Activated naive CD8-positive, alpha-beta T cell treated with anti-CD3 and anti-CD28 coated beads for 36 hours (primary cell): ENCODE measurements at regions not wholly inside any gene's neighbourhood (a gene's known extent, or its start where the extent isn't known, plus 50 kb on each side); places are given as distances from the start of the nearest gene placed in this dataset.

Experiments
- DNase-seq: peaks from one replicate; pipeline ENCODE4 v3.0.0; 2021
- H3K27ac Mint-ChIP-seq: one replicate; pipeline ENCODE4 v1.8.0; 2022; ENCODE audit warnings: mild to moderate bottlenecking, moderate library complexity, mixed read lengths
- H3K27me3 Mint-ChIP-seq: one replicate; pipeline ENCODE4 v1.8.0; 2022; ENCODE audit warnings: mild to moderate bottlenecking, mixed read lengths
- H3K36me3 Mint-ChIP-seq: one replicate; pipeline ENCODE4 v1.8.0; 2021; ENCODE audit warnings: mild to moderate bottlenecking, mixed read lengths
- H3K4me1 Mint-ChIP-seq: one replicate; pipeline ENCODE4 v1.8.0; 2021; ENCODE audit warnings: mixed read lengths
- H3K4me3 Mint-ChIP-seq: one replicate; pipeline ENCODE4 v1.8.0; 2022; ENCODE audit warnings: mild to moderate bottlenecking, moderate library complexity, mixed read lengths
- H3K9me3 Mint-ChIP-seq: one replicate; pipeline ENCODE4 v1.8.0; 2022; ENCODE audit warnings: mixed read lengths

DNA sequence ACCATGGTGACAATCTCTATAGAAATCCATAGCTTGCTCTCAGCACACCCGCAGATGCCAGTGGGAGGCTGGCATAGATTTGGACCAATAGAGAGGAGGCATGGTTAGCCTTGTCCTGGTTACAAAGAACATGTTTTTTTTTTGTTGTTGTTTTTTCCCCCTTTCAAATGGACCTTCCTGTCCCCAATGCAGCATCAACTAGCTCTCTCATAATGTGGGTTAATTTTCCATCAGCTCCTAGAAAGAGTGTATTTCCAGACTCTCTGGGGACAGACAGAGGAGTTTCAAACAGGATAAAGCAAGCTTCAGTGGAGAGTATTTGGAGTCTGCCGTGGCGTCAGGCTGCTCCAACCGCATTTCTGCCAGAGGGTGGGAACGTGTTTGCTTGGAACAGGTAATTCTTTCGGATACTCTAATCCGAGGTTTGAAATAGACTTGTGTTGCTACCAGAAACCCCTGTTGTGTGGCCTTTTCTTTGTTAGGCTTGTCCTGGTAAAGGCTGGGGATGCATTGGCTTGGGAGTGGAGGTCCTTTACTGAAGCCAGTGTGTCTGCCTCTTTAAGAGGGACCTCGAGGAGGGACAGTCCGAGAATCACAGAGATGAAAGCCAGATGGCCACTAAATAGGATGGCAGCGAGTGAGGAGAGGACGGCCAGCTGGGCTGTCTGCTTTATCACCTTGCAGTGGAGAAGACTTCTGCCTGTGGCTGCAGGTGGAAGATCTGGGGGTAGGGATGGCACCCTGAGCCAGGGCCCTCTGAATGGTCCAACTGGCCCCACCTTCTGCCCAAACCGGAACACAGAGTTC is 130.5 kb upstream of the CPEB4 start:
- H3K27ac Mint-ChIP-seq: no peak overlapping the region
- no peaks in the 10 kb centered on the region for H3K36me3 Mint-ChIP-seq
- no peak for DNase-seq
- H3K4me3 Mint-ChIP-seq: no peak overlapping the region
- H3K9me3 Mint-ChIP-seq: no peaks in the 10 kb centered on the region
- no peaks in the 10 kb centered on the region for H3K27me3 Mint-ChIP-seq
- H3K4me1 Mint-ChIP-seq: no peaks in the 10 kb centered on the region

DNA sequence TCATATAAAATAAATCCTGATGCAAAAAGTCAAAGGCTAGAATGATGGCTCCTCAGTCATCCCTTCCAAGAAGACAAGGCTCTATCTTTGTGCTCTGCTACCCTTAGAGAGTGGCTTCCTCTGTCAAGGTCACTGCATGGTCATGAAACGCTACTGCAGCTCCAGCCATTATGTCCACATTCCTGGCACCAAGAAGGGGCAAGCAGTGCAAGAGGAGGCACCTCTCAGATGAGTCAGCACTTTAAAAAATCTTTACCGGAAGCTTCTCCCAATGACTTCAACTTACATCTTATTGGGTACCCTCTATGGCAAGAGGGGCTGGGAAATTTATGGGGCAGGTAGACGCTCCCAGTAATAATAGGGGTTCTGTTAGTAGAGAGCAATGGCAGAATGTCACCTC is 129.5 kb upstream of the CPEB4 start:
- H3K4me3 Mint-ChIP-seq: no peak overlapping the region
- no peaks in the 10 kb centered on the region for H3K36me3 Mint-ChIP-seq

DNA sequence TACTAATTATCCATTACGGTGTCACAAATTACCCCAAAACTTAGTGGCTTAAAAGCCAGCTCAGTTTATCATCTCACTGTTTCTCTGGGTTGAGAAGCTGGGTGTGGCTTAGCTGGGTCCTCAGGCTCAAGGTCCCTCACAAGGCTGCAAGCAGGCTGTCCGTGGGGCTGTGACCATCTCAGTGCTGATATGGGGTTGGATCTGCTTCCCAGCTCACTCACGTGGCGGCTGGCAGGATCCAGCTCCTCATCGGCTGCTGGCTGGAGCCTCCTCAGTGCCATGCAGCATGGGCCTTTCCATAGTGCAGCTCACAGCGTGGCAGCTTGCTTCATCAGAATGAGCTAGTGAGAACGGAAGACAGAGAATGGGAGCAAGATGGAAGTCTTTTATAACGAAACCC is 128.5 kb upstream of the CPEB4 start:
- DNase-seq: no peak
- no peak overlapping the region for H3K4me3 Mint-ChIP-seq
- no peak overlapping the region for H3K27ac Mint-ChIP-seq
- no peaks in the 10 kb centered on the region for H3K4me1 Mint-ChIP-seq
- H3K27me3 Mint-ChIP-seq: no peaks in the 10 kb centered on the region
- no peaks in the 10 kb centered on the region for H3K36me3 Mint-ChIP-seq
- no peaks in the 10 kb centered on the region for H3K9me3 Mint-ChIP-seq

More for the DNA sequence above, 129.5 kb upstream of the CPEB4 start:
- no peak for DNase-seq
- no peak overlapping the region for H3K27ac Mint-ChIP-seq
- no peaks in the 10 kb centered on the region for H3K27me3 Mint-ChIP-seq
- no peaks in the 10 kb centered on the region for H3K9me3 Mint-ChIP-seq
- H3K4me1 Mint-ChIP-seq: no peaks in the 10 kb centered on the region

DNA sequence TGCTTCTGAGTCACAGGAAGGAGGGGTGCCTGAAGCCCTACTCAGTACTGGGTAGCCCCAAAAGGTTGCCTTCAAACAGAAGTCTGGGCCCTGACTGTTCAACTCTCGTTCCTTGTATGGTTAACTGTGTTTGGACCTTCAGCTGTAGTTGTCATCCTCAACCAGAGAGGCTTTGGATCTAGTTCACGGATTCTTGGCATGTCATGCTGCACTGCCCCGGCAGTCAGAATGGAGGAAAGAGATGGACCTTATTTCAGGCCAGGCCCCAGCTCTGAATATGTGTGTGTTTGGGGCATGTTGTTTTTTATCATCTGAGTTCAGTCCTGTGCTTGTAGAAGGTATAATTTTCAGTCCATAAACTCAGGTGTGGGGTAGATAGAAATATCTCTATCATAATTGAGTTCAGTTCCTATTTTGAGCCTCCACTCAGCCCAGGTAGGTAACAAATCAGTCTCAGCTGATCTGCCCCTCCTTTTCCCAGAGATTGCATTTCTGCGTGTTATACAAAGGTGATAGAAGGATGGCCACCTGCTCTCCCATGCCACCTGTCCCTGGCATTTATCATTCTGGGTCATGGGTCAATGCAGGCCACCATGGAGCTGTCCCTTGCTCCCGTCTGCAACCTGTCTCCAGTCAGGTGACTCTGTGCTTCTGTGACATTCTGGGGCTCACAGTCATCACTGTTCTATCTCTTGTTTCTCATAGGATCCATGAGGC is 127.5 kb upstream of the CPEB4 start:
- no peak overlapping the region for H3K4me3 Mint-ChIP-seq
- DNase-seq: no peak

DNA sequence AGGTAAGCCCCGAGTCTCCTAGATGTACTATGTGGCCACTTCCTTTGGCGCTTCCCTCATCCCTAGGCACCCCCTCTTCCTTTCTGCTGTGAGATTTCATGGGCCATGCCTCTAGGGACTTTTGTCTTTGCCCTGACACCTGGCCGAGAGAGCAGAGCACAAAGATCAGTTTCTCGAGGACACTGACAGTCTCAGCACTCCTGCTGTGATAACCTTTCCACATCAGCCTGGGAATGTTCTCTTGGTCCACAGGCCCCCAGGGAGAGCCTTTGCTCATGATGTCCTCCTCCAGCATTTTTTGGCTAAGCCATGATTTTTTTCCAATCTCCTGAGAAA is 127.0 kb upstream of the CPEB4 start:
- no peak for DNase-seq
- Mint-ChIP-seq H3K36me3 (no peaks in the 10 kb centered on the region), H3K27ac (no peak overlapping the region), H3K4me1 (no peaks in the 10 kb centered on the region), H3K27me3 (no peaks in the 10 kb centered on the region), H3K4me3 (no peak overlapping the region), H3K9me3 (no peaks in the 10 kb centered on the region)

More for the DNA sequence above, 127.5 kb upstream of the CPEB4 start:
- Mint-ChIP-seq H3K27ac (no peak overlapping the region), H3K4me1 (no peaks in the 10 kb centered on the region), H3K9me3 (no peaks in the 10 kb centered on the region), H3K36me3 (no peaks in the 10 kb centered on the region), H3K27me3 (no peaks in the 10 kb centered on the region)

DNA sequence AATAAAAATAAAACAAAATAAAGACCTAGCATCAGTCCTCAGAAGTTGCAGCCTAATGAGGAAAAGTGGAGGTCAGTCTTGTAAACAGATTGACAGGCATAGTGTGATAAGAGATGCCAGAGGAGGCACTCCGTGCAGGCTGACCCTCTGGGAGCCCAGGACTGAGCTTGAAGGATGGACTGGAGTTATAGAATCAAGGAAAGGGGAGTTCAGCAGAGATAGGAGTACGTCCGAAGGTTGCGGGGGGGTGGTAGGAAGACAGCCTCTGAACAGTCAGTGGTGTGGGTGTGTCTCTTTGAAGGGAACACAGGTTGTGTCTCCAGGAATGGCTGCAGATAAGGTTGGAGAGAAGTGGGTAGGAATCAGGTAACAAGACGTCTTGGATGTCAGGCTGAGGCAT is 126.1 kb upstream of the CPEB4 start:
- Mint-ChIP-seq H3K4me3 (no peak overlapping the region), H3K27ac (no peak overlapping the region), H3K27me3 (no peaks in the 10 kb centered on the region), H3K4me1 (no peaks in the 10 kb centered on the region), H3K9me3 (no peaks in the 10 kb centered on the region), H3K36me3 (no peaks in the 10 kb centered on the region)
- DNase-seq: no peak

DNA sequence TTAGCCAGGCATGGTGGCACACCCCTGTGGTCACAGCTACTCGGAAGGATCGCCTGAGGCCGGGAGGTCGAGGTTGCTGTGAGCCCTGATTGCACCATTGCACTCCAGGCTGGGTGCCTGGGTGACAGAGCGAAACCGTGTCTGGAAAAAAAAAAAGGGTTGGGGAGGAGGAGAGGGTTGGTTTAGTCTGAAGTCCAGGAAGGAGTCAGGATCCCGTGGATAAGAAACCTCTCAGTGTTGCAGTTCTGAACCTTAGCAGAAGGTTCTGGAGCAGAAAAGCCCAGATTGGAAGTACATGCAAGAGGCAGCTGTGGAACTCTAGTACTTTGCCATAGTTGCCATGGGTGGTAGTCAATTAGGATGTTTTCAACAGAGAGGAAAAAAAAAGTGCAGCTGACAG is 125.2 kb upstream of the CPEB4 start:
- H3K9me3 Mint-ChIP-seq: no peaks in the 10 kb centered on the region
- DNase-seq: no peak
- H3K4me1 Mint-ChIP-seq: no peaks in the 10 kb centered on the region
- no peaks in the 10 kb centered on the region for H3K27me3 Mint-ChIP-seq
- H3K36me3 Mint-ChIP-seq: no peaks in the 10 kb centered on the region
- H3K4me3 Mint-ChIP-seq: no peak overlapping the region
- H3K27ac Mint-ChIP-seq: no peak overlapping the region

DNA sequence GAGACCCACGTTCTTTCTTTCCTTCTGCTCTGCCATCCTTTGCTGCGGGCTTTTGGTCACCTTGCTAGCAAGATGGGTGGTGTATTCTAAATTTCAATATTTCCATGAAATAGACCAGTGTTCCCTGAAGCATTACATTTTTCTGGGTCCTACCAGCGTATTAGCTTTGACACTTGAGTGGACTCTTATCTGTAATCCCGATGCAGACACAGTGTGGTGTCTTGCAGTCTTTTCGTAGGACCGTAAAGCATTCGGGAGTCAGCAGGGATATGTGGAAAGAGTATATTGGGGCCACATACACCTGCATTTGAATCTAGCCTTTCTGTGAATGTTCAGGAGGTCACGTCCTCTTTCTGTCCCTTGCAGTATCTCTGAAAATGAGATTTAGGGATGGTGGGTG is 124.7 kb upstream of the CPEB4 start:
- H3K27ac Mint-ChIP-seq: no peak overlapping the region
- H3K36me3 Mint-ChIP-seq: no peaks in the 10 kb centered on the region
- DNase-seq: no peak
- H3K4me3 Mint-ChIP-seq: no peak overlapping the region
- H3K4me1 Mint-ChIP-seq: no peaks in the 10 kb centered on the region
- H3K27me3 Mint-ChIP-seq: no peaks in the 10 kb centered on the region
- no peaks in the 10 kb centered on the region for H3K9me3 Mint-ChIP-seq

DNA sequence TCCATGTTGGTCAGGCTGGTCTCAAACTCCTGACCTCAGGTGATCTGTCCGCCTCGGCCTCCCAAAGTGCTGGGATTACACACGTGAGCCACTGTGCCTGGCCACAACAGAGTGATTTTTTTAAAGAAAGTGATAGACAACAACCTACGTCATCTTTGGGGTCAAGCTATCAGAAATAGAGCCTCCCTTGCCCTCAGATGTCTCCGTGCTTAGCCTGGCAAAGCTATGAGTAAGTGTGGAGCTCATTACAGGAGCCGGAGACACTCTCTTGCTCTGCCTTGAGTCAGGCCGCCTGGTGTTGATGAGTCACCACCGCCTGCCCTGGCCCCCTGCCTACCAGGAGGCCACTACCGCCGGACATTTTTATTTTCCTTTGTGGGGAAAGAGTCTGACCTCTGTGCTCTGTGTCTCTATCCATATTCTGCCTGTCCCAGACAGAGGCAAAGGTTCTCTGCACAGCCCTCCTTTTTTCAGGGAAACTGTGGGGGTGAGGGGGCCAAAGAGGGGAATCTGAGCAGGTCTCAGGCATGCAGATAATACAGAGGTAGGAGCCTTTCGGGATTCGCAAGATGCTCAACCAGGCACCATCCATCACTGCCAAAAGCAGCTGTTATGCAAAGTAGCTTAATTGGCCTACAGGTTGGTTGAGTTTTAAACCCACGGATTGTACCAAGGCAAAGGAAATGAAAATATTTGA is 123.7 kb upstream of the CPEB4 start:
- no peak overlapping the region for H3K4me3 Mint-ChIP-seq
- no peak overlapping the region for H3K27ac Mint-ChIP-seq
- no peak for DNase-seq
- no peaks in the 10 kb centered on the region for H3K36me3 Mint-ChIP-seq
- H3K27me3 Mint-ChIP-seq: no peaks in the 10 kb centered on the region
- no peaks in the 10 kb centered on the region for H3K4me1 Mint-ChIP-seq
- no peaks in the 10 kb centered on the region for H3K9me3 Mint-ChIP-seq

DNA sequence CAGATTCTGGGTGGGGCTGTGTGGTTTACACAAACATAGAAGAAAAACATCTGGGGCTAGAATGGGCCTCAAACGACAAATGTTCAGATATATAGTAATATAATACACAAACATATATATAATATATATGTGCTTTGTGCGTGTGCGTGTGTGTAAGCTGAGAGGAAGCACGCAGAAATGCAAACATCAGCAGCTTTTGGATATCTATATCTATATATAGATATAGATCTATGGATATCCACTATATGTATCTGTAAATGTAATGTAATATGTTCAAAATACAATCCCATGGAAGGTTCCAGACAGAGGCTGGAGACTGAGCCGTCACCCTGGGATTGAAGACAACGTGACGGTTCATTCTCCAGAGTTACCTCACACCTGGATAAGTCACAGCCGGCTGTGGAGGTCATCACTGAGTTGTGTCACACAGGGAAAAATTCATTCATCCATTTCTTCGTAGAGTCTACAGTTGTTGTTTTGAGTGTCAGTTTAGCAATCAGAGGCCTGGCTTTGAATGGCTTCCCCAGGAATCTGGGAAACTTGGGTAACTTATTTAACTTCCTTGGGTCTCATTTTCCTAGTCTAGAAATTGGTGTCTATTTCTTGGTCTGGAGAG is 123.0 kb upstream of the CPEB4 start:
- Mint-ChIP-seq H3K4me3 (no peak overlapping the region), H3K9me3 (no peaks in the 10 kb centered on the region), H3K4me1 (no peaks in the 10 kb centered on the region), H3K36me3 (no peaks in the 10 kb centered on the region), H3K27me3 (no peaks in the 10 kb centered on the region), H3K27ac (no peak overlapping the region)
- DNase-seq: no peak

DNA sequence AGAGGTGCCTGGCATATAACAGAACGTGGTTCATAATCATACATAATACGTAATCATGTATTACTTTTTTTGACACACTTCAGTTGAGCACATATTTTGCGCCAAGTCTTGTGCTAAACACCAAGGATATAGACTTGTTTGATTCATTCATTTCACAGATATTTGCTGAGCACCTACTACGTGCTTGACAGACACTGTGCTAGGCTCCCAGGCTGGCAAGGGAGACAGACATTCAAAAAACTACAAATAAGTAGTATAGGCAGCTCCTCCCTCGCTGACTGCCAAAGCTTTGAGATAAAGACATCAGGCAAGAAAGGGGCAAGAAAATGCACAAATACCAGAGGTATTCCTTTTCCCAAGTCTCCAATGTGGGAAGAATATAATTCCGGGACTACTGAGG is 122.5 kb upstream of the CPEB4 start:
- H3K4me1 Mint-ChIP-seq: no peaks in the 10 kb centered on the region
- H3K27ac Mint-ChIP-seq: no peak overlapping the region
- no peaks in the 10 kb centered on the region for H3K9me3 Mint-ChIP-seq
- no peak overlapping the region for H3K4me3 Mint-ChIP-seq
- H3K27me3 Mint-ChIP-seq: no peaks in the 10 kb centered on the region
- no peaks in the 10 kb centered on the region for H3K36me3 Mint-ChIP-seq
- DNase-seq: no peak

DNA sequence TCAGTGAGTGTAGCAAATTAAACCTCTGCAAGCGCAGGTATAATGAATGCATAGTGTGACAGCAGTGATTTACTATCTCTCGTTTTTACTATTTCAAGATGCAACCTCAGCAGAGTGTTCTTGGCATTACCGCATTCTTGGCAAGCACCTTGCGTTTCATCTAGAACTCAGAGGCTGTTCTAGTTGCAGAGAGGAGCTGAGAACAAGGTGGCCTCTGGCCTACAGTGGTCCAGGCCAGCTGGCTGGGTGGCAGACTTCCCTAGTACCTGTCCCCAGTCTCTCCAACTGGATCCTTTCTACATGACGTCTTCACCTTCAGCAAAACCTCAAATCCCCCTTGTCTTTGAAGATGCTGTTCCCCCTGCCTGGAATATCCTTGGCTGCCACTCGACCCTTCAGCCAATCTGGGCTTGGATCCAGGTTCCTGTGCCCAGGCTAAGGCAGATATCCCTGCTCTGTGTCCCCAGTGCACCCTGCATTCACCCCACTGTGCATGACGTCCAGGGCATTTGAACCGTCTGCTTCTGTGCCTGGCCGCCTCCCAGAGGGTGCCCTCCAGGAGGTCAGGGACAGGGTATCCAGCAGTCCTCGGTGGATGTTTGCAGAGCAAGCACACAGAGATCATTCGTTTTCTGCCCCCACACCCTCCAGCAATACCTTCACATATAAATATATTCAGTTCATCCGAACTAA is 120.4 kb upstream of the CPEB4 start:
- Mint-ChIP-seq H3K36me3 (no peaks in the 10 kb centered on the region), H3K27me3 (no peaks in the 10 kb centered on the region), H3K9me3 (no peaks in the 10 kb centered on the region), H3K4me1 (no peaks in the 10 kb centered on the region), H3K27ac (no peak overlapping the region), H3K4me3 (no peak overlapping the region)
- no peak for DNase-seq

DNA sequence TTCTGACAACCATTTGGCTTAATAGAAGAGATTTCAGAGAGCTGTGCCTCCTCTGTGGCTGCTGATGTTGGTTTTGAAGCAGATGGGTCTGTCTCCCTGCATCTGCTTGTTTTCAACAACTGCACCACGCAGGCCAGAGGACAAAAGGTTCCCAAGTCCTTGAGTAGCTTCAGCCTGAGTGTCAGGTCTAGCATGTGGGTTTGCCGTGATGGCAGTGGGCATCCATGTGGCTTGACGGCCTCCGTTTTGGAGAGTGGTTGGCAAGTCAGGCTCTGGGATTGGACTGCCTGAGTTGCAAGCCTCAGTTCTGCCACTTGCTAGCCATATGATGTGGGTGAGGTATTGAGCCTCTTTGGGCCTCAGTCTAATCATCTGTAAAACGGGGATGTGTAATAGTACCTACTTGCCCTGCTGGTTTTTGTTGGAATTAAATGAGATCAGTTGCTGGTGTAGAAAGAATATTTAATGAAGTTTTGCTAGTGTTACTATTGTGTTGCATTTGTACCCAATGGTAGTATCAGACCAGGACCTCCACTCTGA is 119.8 kb upstream of the CPEB4 start:
- Mint-ChIP-seq H3K27me3 (no peaks in the 10 kb centered on the region), H3K36me3 (no peaks in the 10 kb centered on the region), H3K9me3 (no peaks in the 10 kb centered on the region), H3K4me1 (no peaks in the 10 kb centered on the region), H3K27ac (no peak overlapping the region), H3K4me3 (no peak overlapping the region)
- no peak for DNase-seq

DNA sequence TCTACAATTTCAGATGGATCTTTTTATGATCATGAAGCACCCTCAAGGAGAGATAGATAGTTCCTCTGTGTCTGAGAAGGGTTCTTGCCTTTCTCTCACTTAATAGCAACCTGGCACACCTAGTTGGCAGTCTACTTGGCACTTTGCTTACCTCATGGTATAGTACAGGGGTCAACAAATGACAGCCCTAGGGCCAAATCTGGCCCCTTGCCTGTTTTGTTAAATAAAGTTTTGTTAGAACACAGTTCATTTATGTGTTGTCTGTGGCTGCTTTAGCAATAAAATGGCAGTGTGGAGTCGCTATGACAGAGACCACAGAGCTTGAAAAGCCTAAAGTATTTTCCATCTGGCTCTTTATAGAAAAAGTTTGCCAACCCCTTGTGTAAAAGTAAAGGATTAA is 119.3 kb upstream of the CPEB4 start:
- no peaks in the 10 kb centered on the region for H3K9me3 Mint-ChIP-seq
- no peaks in the 10 kb centered on the region for H3K27me3 Mint-ChIP-seq
- H3K36me3 Mint-ChIP-seq: no peaks in the 10 kb centered on the region
- H3K27ac Mint-ChIP-seq: no peak overlapping the region
- no peaks in the 10 kb centered on the region for H3K4me1 Mint-ChIP-seq
- no peak for DNase-seq
- H3K4me3 Mint-ChIP-seq: no peak overlapping the region

DNA sequence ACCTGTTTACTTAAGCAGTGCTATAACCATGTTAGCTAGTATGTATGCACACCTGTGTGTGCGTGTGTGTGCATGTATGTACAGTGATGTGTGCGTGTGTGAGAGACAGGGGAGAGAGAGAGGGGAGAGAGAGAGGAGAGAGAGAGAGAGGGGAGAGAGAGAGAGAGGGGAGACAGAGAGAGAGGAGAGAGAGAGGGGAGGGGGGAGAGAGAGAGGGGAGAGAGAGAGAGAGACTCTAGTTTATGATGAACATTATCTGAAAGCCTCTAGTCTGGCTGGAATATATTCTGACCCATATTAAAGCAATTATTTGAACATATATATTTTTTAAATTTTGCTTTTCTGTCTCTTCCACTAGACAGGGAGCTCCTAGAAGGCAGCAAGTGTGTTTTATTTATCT is 117.5 kb upstream of the CPEB4 start:
- Mint-ChIP-seq H3K36me3 (no peaks in the 10 kb centered on the region), H3K4me3 (no peak overlapping the region)
- DNase-seq: no peak

More for the DNA sequence above, 117.5 kb upstream of the CPEB4 start:
- Mint-ChIP-seq H3K9me3 (no peaks in the 10 kb centered on the region), H3K27me3 (no peaks in the 10 kb centered on the region), H3K4me1 (no peaks in the 10 kb centered on the region), H3K27ac (no peak overlapping the region)
